HepG2 (cell line): ENCODE measurements at regions not wholly inside any gene's neighbourhood (a gene's known extent, or its start where the extent isn't known, plus 50 kb on each side); places are given as distances from the start of the nearest gene placed in this dataset.
"Not testable (repeated sequence)": the region's sequence is repeated elsewhere in the genome, so short reads cannot be mapped to it uniquely, and the experiment has no call there.

Experiments used
- ATAC-seq: fragments of 200-7000 bp; cut with Tn5 transposase; 3 replicates; pipeline ENCODE4 v1.9.1; 2020; ENCODE audit warnings: mild to moderate bottlenecking, moderate library complexity
- BruUV-seq: library from RNA; stranded (reverse); fragments of 400-500 nt; replicated peaks from 2 replicates; lab custom pipeline; 2021; lab: Mats Ljungman, UMichigan
- CTCF ChIA-PET: fragments of 300-600 bp; formaldehyde crosslinking; extraction: SDS; loops from one replicate; lab custom pipeline; 2021; ENCODE audit warnings: low total read pairs, inconsistent platforms, low intra/inter-chr PET ratio; lab: Yijun Ruan, JAX
- POLR2A ChIA-PET: fragments of 350-600 bp; sonication (Branson Sonifier 250); formaldehyde crosslinking; loops from one replicate; lab custom pipeline; 2020; ENCODE audit warnings: antibody characterized with exemption, inconsistent platforms; lab: Yijun Ruan, JAX
- DNase-seq: peaks from one replicate; pipeline ENCODE4 v3.0.0-alpha.2; 2015; ENCODE audit warnings: low spot score
- FAIRE-seq: peaks from 3 replicates; lab custom pipeline; 2011; peaks lifted over from hg19 to GRCh38; lab: Jason Lieb, UNC
- H2AFZ ChIP-seq: one replicate; pipeline ENCODE4 v1.6.1; 2011; ENCODE audit warnings: low read length, inconsistent platforms
- H3K27ac ChIP-seq: fragments of 300-600 bp; 3 replicates; pipeline ENCODE4 v1.8.0; 2011; ENCODE audit warnings: mixed run types, mild to moderate bottlenecking, mixed read lengths, low read length, inconsistent platforms; ENCODE audit not compliant: insufficient read depth; ENCODE audit errors: extremely low read length
- H3K27me3 ChIP-seq, 2 experiments: fragments of 200-600 bp in 1 of 2; 2 replicates in 1 of 2; 3 replicates in 1 of 2; pipeline versions ENCODE4 v1.6.0 to v1.8.0; 2011; ENCODE audit warnings: low read length in 2 of 2, mild to moderate bottlenecking in 2 of 2, moderate library complexity in 2 of 2, inconsistent platforms in 1 of 2; ENCODE audit not compliant: insufficient read depth in 2 of 2, control insufficient read depth in 1 of 2
- H3K36me3 ChIP-seq, 2 experiments: fragments of 200-600 bp in 1 of 2; replicated peaks in 1 of 2; 2 replicates in 1 of 2; 3 replicates in 1 of 2; pipeline versions ENCODE4 v1.5.1 to v1.8.0; 2011; ENCODE audit warnings: low read length in 2 of 2, inconsistent platforms in 1 of 2; ENCODE audit not compliant: insufficient read depth in 2 of 2, control insufficient read depth in 1 of 2
- H3K4me1 ChIP-seq: 2 replicates; pipeline ENCODE4 v1.5.1; 2012; ENCODE audit warnings: low read length, inconsistent platforms; ENCODE audit not compliant: insufficient read depth
- H3K4me2 ChIP-seq: 2 replicates; pipeline ENCODE4 v1.6.0; 2011; ENCODE audit warnings: low read depth, low read length, inconsistent platforms
- H3K4me3 ChIP-seq, 3 experiments: fragments of 200-600 bp in 1 of 3; sonication (generic), shearing (Covaris generic) in 1 of 3; replicated peaks in 1 of 3; 2 replicates each; pipeline ENCODE4 v1.5.1; 2011 to 2016; ENCODE audit warnings: low read length in 3 of 3, inconsistent platforms in 2 of 3, low read depth in 2 of 3, mild to moderate bottlenecking in 2 of 3, control low read depth in 1 of 3, mixed read lengths in 1 of 3; ENCODE audit not compliant: insufficient read depth in 1 of 3
- H3K79me2 ChIP-seq: one replicate; pipeline ENCODE4 v1.6.1; 2011; ENCODE audit warnings: low read length, inconsistent platforms; ENCODE audit not compliant: insufficient read depth
- H3K9ac ChIP-seq: 2 replicates; pipeline ENCODE4 v1.6.0; 2011; ENCODE audit warnings: mild to moderate bottlenecking, low read depth, low read length, inconsistent platforms; ENCODE audit not compliant: insufficient read depth
- H3K9me3 ChIP-seq: 2 replicates; pipeline ENCODE4 v1.5.1; 2012; ENCODE audit warnings: mild to moderate bottlenecking, low read length
- H4K20me1 ChIP-seq: 2 replicates; pipeline ENCODE4 v1.6.0; 2011; ENCODE audit warnings: inconsistent platforms, mild to moderate bottlenecking, low read length, moderate library complexity; ENCODE audit not compliant: insufficient read depth
- CAMTA2 ChIP-seq: sonication (generic); formaldehyde crosslinking; IDR thresholded peaks from 2 replicates; pipeline ENCODE4 v1.4.0; 2020; ENCODE audit warnings: mild to moderate bottlenecking, missing genetic modification reagents, borderline replicate concordance
- FOSL2 ChIP-seq: sonication (generic); formaldehyde crosslinking; IDR thresholded peaks from 2 replicates; pipeline ENCODE4 v1.4.0; 2020; ENCODE audit warnings: missing genetic modification reagents
- HMG20A ChIP-seq: IDR thresholded peaks from 2 replicates; pipeline ENCODE4 v1.6.1; 2016; ENCODE audit warnings: borderline replicate concordance
- HOXA3 ChIP-seq: sonication (generic); formaldehyde crosslinking; IDR thresholded peaks from 2 replicates; pipeline ENCODE4 v1.5.0; 2020; ENCODE audit warnings: missing genetic modification reagents
- ZBTB1 ChIP-seq: sonication (generic); formaldehyde crosslinking; IDR thresholded peaks from 2 replicates; pipeline ENCODE4 v1.4.0; 2020; ENCODE audit warnings: missing genetic modification reagents, borderline replicate concordance
- ZNF34 ChIP-seq: sonication (generic); formaldehyde crosslinking; IDR thresholded peaks from 2 replicates; pipeline ENCODE4 v1.4.0; 2020; ENCODE audit warnings: mild to moderate bottlenecking, missing genetic modification reagents, borderline replicate concordance
- ZSCAN21 ChIP-seq: sonication (generic); formaldehyde crosslinking; IDR thresholded peaks from 2 replicates; pipeline ENCODE4 v1.8.0; 2022; ENCODE audit warnings: mild to moderate bottlenecking, missing genetic modification reagents, moderate library complexity, borderline replicate concordance
- WGBS: methylation state at CpG from one replicate; pipeline ENCODE4 v1.1.6; 2017; ENCODE audit warnings: low lambda C conversion rate; 5-methylcytosine and 5-hydroxymethylcytosine counted together
- in situ Hi-C: cut with HindIII; loops from 2 replicates; pipeline ENCODE4 v1.10.0; 2017; ENCODE audit warnings: low pct_unique_long_range_greater_than_20kb; ENCODE audit not compliant: extremely low pct_ligation_motif_present
- intact Hi-C: fragments of 100-400 bp; cut with micrococcal nuclease; formaldehyde crosslinking; loops from one replicate; pipeline ENCODE4 v1.10.0; 2022; ENCODE audit not compliant: unreplicated experiment
- TF ChIP-seq, protein P1 (sequence below): sonication (generic); formaldehyde crosslinking; IDR thresholded peaks from 2 replicates; pipeline ENCODE4 v1.4.0; 2020; ENCODE audit warnings: missing genetic modification reagents, borderline replicate concordance
- TF ChIP-seq, protein P2 (sequence below): sonication (generic); formaldehyde crosslinking; conservative IDR thresholded peaks from 2 replicates; pipeline ENCODE4 v1.4.0; 2020; ENCODE audit warnings: missing genetic modification reagents

DNA sequence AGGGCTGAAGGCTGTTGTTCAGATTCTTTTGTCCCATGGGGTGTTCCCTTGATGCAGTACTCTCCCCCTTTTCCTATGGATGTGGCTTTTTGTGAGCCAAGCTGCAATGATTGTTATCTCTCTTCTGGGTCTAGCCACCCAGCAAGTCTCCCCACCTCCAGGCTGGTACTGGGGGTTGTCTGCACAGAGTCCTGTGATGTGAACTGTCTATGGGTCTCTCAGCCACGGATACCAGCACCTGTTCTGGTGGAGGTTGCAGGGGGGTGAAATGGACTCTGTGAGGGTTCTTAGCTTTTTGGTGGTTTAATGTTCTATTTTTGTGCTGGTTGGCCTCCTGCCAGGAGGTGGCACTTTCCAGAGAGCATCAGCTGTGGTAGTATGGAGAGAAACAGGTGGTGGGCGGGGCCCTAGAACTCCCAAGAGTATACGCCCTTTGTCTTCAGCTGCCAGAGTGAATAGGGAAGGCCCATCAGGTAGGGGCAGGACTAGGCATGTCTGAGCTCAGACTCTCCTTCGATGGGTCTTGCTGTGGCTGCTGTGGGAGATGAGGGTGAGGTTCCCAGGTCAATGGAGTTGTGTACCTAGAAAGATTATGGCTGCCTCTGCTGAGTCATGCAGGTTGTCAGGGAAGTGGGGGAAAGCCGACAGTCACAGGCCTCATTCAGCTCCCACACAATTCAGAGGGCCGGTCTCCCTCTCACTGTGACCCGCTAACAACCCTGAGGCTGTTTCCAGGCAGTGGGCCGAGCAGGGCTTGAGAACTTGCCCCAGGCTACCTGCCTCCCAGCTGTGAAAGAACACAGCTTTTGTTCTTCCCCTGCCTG is 87.4 kb downstream of the DLEU7 start:
- H3K9me3 ChIP-seq, DNase-seq, H4K20me1 ChIP-seq, intact Hi-C loops, H3K36me3 ChIP-seq: not testable (repeated sequence)
- TF ChIP-seq FOSL2 (CRISPR knock-in tag), result 0 out of 2 replicates have a peak, but pooled peaks have one; percentile 7
- TF ChIP-seq, all 625 proteins: peak for 1; not testable (repeated sequence) for 624
- POLR2A ChIA-PET, FAIRE-seq, H3K27ac ChIP-seq, in situ Hi-C loops, BruUV-seq, H3K4me2 ChIP-seq, H3K79me2 ChIP-seq, ATAC-seq, H2AFZ ChIP-seq, CTCF ChIA-PET, H3K27me3 ChIP-seq, H3K4me3 ChIP-seq, H3K9ac ChIP-seq, H3K4me1 ChIP-seq: not testable (repeated sequence)
- 83% methylated on average over 6 of the region's 8 CpGs for WGBS

GRCh38 chr13:50757008-50757407 is 86.5 kb downstream of the DLEU7 start:
- no peak overlapping the region for H3K9ac ChIP-seq
- H3K79me2 ChIP-seq, result no peaks in the 10 kb centered on the region
- whole genome bisulfite sequencing, result 90% methylated on average over 3 of the region's 3 CpGs
- intact Hi-C loops, result no loop called here
- no peaks in the 10 kb centered on the region for H3K9me3 ChIP-seq
- no peaks in the 10 kb centered on the region for H4K20me1 ChIP-seq
- FAIRE-seq (no peak), DNase-seq (no peak), ATAC-seq (no peak)
- no peaks in the 10 kb centered on the region for H3K27me3 ChIP-seq
- ChIA-PET POLR2A (no interaction called here), CTCF (no interaction called here)
- in situ Hi-C loops, result no loop called here
- no TSS peak for BruUV-seq
- no peak overlapping the region for H3K4me3 ChIP-seq
- H3K4me2 ChIP-seq, result no peak overlapping the region
- peaks cover 8% of the 10 kb centered on the region; the same call in 1 of the 2 replicates for H3K4me1 ChIP-seq
- no peak overlapping the region for H2AFZ ChIP-seq
- H3K36me3 ChIP-seq, result 0 out of 5 replicates have a peak, but pooled peaks cover 0 to 3% of the 10 kb centered on the region in 2 experiments
- no peak overlapping the region for H3K27ac ChIP-seq
- no peak for TF ChIP-seq HOXA3
- TF ChIP-seq ZNF34 (CRISPR knock-in tag), result no peak
- TF ChIP-seq, protein P1, sequence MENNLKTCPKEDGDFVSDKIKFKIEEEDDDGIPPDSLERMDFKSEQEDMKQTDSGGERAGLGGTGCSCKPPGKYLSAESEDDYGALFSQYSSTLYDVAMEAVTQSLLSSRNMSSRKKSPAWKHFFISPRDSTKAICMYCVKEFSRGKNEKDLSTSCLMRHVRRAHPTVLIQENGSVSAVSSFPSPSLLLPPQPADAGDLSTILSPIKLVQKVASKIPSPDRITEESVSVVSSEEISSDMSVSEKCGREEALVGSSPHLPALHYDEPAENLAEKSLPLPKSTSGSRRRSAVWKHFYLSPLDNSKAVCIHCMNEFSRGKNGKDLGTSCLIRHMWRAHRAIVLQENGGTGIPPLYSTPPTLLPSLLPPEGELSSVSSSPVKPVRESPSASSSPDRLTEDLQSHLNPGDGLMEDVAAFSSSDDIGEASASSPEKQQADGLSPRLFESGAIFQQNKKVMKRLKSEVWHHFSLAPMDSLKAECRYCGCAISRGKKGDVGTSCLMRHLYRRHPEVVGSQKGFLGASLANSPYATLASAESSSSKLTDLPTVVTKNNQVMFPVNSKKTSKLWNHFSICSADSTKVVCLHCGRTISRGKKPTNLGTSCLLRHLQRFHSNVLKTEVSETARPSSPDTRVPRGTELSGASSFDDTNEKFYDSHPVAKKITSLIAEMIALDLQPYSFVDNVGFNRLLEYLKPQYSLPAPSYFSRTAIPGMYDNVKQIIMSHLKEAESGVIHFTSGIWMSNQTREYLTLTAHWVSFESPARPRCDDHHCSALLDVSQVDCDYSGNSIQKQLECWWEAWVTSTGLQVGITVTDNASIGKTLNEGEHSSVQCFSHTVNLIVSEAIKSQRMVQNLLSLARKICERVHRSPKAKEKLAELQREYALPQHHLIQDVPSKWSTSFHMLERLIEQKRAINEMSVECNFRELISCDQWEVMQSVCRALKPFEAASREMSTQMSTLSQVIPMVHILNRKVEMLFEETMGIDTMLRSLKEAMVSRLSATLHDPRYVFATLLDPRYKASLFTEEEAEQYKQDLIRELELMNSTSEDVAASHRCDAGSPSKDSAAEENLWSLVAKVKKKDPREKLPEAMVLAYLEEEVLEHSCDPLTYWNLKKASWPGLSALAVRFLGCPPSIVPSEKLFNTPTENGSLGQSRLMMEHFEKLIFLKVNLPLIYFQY (CRISPR knock-in tag), result no peak
- TF ChIP-seq CAMTA2 (CRISPR knock-in tag), result no peak
- TF ChIP-seq, protein P2, sequence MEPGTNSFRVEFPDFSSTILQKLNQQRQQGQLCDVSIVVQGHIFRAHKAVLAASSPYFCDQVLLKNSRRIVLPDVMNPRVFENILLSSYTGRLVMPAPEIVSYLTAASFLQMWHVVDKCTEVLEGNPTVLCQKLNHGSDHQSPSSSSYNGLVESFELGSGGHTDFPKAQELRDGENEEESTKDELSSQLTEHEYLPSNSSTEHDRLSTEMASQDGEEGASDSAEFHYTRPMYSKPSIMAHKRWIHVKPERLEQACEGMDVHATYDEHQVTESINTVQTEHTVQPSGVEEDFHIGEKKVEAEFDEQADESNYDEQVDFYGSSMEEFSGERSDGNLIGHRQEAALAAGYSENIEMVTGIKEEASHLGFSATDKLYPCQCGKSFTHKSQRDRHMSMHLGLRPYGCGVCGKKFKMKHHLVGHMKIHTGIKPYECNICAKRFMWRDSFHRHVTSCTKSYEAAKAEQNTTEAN, result no peak
- no peak for TF ChIP-seq HMG20A (CRISPR knock-in tag)
- TF ChIP-seq ZBTB1 (CRISPR knock-in tag), result no peak
- TF ChIP-seq ZSCAN21 (CRISPR knock-in tag), result no peak
